HepG2 (cell line): ENCODE measurements at regions not wholly inside any gene's neighbourhood (a gene's known extent, or its start where the extent isn't known, plus 50 kb on each side); places are given as distances from the start of the nearest gene placed in this dataset.

Experiments
- ATAC-seq: fragments of 200-7000 bp; cut with Tn5 transposase; 3 replicates; pipeline ENCODE4 v1.9.1; 2020; ENCODE audit warnings: mild to moderate bottlenecking, moderate library complexity
- BruUV-seq: library from RNA; stranded (reverse); fragments of 400-500 nt; replicated peaks from 2 replicates; lab custom pipeline; 2021; lab: Mats Ljungman, UMichigan
- CTCF ChIA-PET: fragments of 300-600 bp; formaldehyde crosslinking; extraction: SDS; loops from one replicate; lab custom pipeline; 2021; ENCODE audit warnings: low total read pairs, inconsistent platforms, low intra/inter-chr PET ratio; lab: Yijun Ruan, JAX
- POLR2A ChIA-PET: fragments of 350-600 bp; sonication (Branson Sonifier 250); formaldehyde crosslinking; loops from one replicate; lab custom pipeline; 2020; ENCODE audit warnings: antibody characterized with exemption, inconsistent platforms; lab: Yijun Ruan, JAX
- DNase-seq: peaks from one replicate; pipeline ENCODE4 v3.0.0-alpha.2; 2015; ENCODE audit warnings: low spot score
- FAIRE-seq: peaks from 3 replicates; lab custom pipeline; 2011; peaks lifted over from hg19 to GRCh38; lab: Jason Lieb, UNC
- H2AFZ ChIP-seq: one replicate; pipeline ENCODE4 v1.6.1; 2011; ENCODE audit warnings: low read length, inconsistent platforms
- H3K27ac ChIP-seq: fragments of 300-600 bp; 3 replicates; pipeline ENCODE4 v1.8.0; 2011; ENCODE audit warnings: mixed run types, mild to moderate bottlenecking, mixed read lengths, low read length, inconsistent platforms; ENCODE audit not compliant: insufficient read depth; ENCODE audit errors: extremely low read length
- H3K27me3 ChIP-seq, 2 experiments: fragments of 200-600 bp in 1 of 2; 2 replicates in 1 of 2; 3 replicates in 1 of 2; pipeline versions ENCODE4 v1.6.0 to v1.8.0; 2011; ENCODE audit warnings: low read length in 2 of 2, mild to moderate bottlenecking in 2 of 2, moderate library complexity in 2 of 2, inconsistent platforms in 1 of 2; ENCODE audit not compliant: insufficient read depth in 2 of 2, control insufficient read depth in 1 of 2
- H3K36me3 ChIP-seq, 2 experiments: fragments of 200-600 bp in 1 of 2; replicated peaks in 1 of 2; 2 replicates in 1 of 2; 3 replicates in 1 of 2; pipeline versions ENCODE4 v1.5.1 to v1.8.0; 2011; ENCODE audit warnings: low read length in 2 of 2, inconsistent platforms in 1 of 2; ENCODE audit not compliant: insufficient read depth in 2 of 2, control insufficient read depth in 1 of 2
- H3K4me1 ChIP-seq: 2 replicates; pipeline ENCODE4 v1.5.1; 2012; ENCODE audit warnings: low read length, inconsistent platforms; ENCODE audit not compliant: insufficient read depth
- H3K4me2 ChIP-seq: 2 replicates; pipeline ENCODE4 v1.6.0; 2011; ENCODE audit warnings: low read depth, low read length, inconsistent platforms
- H3K4me3 ChIP-seq, 3 experiments: fragments of 200-600 bp in 1 of 3; sonication (generic), shearing (Covaris generic) in 1 of 3; replicated peaks in 1 of 3; 2 replicates each; pipeline ENCODE4 v1.5.1; 2011 to 2016; ENCODE audit warnings: low read length in 3 of 3, inconsistent platforms in 2 of 3, low read depth in 2 of 3, mild to moderate bottlenecking in 2 of 3, control low read depth in 1 of 3, mixed read lengths in 1 of 3; ENCODE audit not compliant: insufficient read depth in 1 of 3
- H3K79me2 ChIP-seq: one replicate; pipeline ENCODE4 v1.6.1; 2011; ENCODE audit warnings: low read length, inconsistent platforms; ENCODE audit not compliant: insufficient read depth
- H3K9ac ChIP-seq: 2 replicates; pipeline ENCODE4 v1.6.0; 2011; ENCODE audit warnings: mild to moderate bottlenecking, low read depth, low read length, inconsistent platforms; ENCODE audit not compliant: insufficient read depth
- H3K9me3 ChIP-seq: 2 replicates; pipeline ENCODE4 v1.5.1; 2012; ENCODE audit warnings: mild to moderate bottlenecking, low read length
- H4K20me1 ChIP-seq: 2 replicates; pipeline ENCODE4 v1.6.0; 2011; ENCODE audit warnings: inconsistent platforms, mild to moderate bottlenecking, low read length, moderate library complexity; ENCODE audit not compliant: insufficient read depth
- CBX5 ChIP-seq: sonication (generic); formaldehyde crosslinking; IDR thresholded peaks from 2 replicates; pipeline ENCODE4 v1.4.0; 2020; ENCODE audit warnings: missing genetic modification reagents, borderline replicate concordance
- CSRNP2 ChIP-seq: sonication (generic); formaldehyde crosslinking; conservative IDR thresholded peaks from 2 replicates; pipeline ENCODE4 v1.8.0; 2022; ENCODE audit warnings: low read depth, missing genetic modification reagents
- HMGA1 ChIP-seq: sonication (generic); formaldehyde crosslinking; conservative IDR thresholded peaks from 2 replicates; pipeline ENCODE4 v1.4.0; 2020; ENCODE audit warnings: missing genetic modification reagents
- ZNF256 ChIP-seq: sonication (generic); formaldehyde crosslinking; conservative IDR thresholded peaks from 2 replicates; pipeline ENCODE4 v1.4.0; 2020; ENCODE audit warnings: missing genetic modification reagents
- ZNF407 ChIP-seq: sonication (generic); formaldehyde crosslinking; IDR thresholded peaks from one replicate; pipeline ENCODE4 v1.5.1; 2020; ENCODE audit warnings: mild to moderate bottlenecking, missing genetic modification reagents; ENCODE audit errors: not compliant biosample characterization
- WGBS: methylation state at CpG from one replicate; pipeline ENCODE4 v1.1.6; 2017; ENCODE audit warnings: low lambda C conversion rate; 5-methylcytosine and 5-hydroxymethylcytosine counted together
- in situ Hi-C: cut with HindIII; loops from 2 replicates; pipeline ENCODE4 v1.10.0; 2017; ENCODE audit warnings: low pct_unique_long_range_greater_than_20kb; ENCODE audit not compliant: extremely low pct_ligation_motif_present
- intact Hi-C: fragments of 100-400 bp; cut with micrococcal nuclease; formaldehyde crosslinking; loops from one replicate; pipeline ENCODE4 v1.10.0; 2022; ENCODE audit not compliant: unreplicated experiment

- Histone ChIP-seq H3K79me2 (no peaks in the 10 kb centered on the region), H2AFZ (no peak overlapping the region), H3K27ac (no peak overlapping the region), H3K4me1 (no peaks in the 10 kb centered on the region), H4K20me1 (no peaks in the 10 kb centered on the region), H3K9me3 (no peaks in the 10 kb centered on the region), H3K9ac (no peak overlapping the region), H3K4me2 (no peak overlapping the region), H3K36me3 (no peaks in the 10 kb centered on the region), H3K27me3 (no peaks in the 10 kb centered on the region), H3K4me3 (no peak overlapping the region)
- WGBS, result 20% methylated on average over 6 of the region's 6 CpGs
- intact Hi-C loops, result no loop called here
- ChIA-PET POLR2A (no interaction called here), CTCF (no interaction called here)
- in situ Hi-C loops, result no loop called here
- FAIRE-seq (no peak), ATAC-seq (no peak), DNase-seq (no peak)
- no TSS peak for BruUV-seq
- TF ChIP-seq HMGA1 (CRISPR knock-in tag), result no peak
- TF ChIP-seq CBX5 (CRISPR knock-in tag), result no peak
- TF ChIP-seq ZNF256 (CRISPR knock-in tag), result no peak
- no peak for TF ChIP-seq ZNF407 (CRISPR knock-in tag)
- TF ChIP-seq CSRNP2 (CRISPR knock-in tag), result no peak
These were observed 200.0 kb upstream of the CFAP20DC start for GRCh38 chr3:59249698-59250361.
